ENCODE measurements at regions not wholly inside any gene's neighbourhood (a gene's known extent, or its start where the extent isn't known, plus 50 kb on each side); places are given as distances from the start of the nearest gene placed in this dataset.

DNA sequence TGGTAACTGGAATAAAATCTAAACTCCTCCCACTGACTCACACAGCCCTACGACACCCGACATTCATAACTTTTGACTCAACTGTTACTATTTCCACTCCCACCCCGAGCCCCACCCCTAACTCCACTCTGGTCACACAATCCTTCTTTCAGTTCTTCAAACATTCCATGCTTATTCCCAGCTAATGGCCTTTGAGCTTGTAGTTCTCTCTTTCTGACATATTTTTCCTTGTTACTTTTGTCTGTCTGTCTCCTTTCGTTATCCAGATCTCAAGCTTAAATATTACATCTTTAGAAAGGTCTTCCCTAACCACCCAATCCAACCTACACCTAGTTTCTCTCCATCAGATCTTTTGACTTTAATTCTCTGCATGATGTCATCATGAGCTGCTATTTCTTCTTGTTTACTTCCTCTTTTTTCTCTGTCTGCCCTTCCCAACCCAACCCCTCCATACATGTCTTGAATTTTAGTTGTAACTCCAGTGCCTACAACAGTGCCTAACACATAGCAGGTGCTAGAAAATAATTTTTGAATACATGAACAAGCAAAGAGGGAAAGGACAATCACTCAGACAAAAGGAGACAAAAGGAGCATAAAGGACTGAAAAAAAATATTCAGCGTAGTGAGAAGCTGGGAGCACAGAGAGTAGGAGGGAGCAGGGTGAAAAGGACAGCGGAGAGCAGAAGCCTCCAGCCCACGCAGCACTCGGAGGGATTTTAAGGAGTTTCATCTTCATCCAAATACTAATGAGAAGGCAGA is 65.2 kb upstream of the SMIM36 start:
- no peak for TF ChIP-seq CTCF (IDR thresholded peaks at IDR 0.05)
- peak in 1 of 2 donors; percentile 56 for DNase-seq
- Histone ChIP-seq H3K27ac (peak overlapping the region; percentile 14 to 57), H3K9me3 (no peaks in the 10 kb centered on the region), H3K36me3 (no peaks in the 10 kb centered on the region), H3K4me3 (peak overlapping the region; percentile 12 to 28), H3K27me3 (no peaks in the 10 kb centered on the region), H3K4me1 (peaks cover 0 to 9% (median 0%) of the 10 kb centered on the region in 4 donors)
- intact Hi-C loops (cut with DNase I; ENCODE audit: low total_unique reads), result no loop called here

- no peaks in the 10 kb centered on the region for H3K36me3 ChIP-seq
- no peaks in the 10 kb centered on the region for H3K9me3 ChIP-seq
- H3K27me3 ChIP-seq, result no peaks in the 10 kb centered on the region
- peaks cover 0 to 9% (median 0%) of the 10 kb centered on the region in 4 donors for H3K4me1 ChIP-seq
- no peak overlapping the region for H3K27ac ChIP-seq
- TF ChIP-seq CTCF (IDR thresholded peaks at IDR 0.05), result no peak
- DNase-seq, result no peak
- intact Hi-C loops (cut with DNase I; ENCODE audit: low total_unique reads), result no loop called here
- H3K4me3 ChIP-seq, result no peak overlapping the region
Measured at GRCh38 chr17:55575058-55575636, 63.9 kb upstream of the SMIM36 start.

DNA sequence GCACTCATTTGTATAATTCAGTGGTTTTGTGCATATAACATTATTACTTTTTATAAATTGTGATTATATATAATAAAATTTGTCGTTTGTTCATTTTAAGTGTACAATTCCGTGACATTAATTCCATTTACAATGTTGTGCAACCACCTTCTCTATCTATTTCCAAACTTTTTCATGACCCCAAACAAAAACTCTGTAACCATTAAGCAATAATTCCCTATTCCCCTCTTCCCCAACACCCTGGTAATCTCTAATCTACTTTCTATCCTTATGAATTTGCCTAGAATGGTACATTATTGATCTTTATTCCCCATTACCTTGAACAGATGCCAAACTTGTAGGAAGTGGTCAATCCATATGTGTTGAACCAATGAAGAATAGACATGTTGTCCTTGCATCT is 61.3 kb upstream of the SMIM36 start:
- Histone ChIP-seq H3K9me3 (no peaks in the 10 kb centered on the region), H3K4me3 (no peak overlapping the region), H3K27me3 (no peaks in the 10 kb centered on the region), H3K36me3 (no peaks in the 10 kb centered on the region), H3K4me1 (peaks cover 0 to 9% (median 0%) of the 10 kb centered on the region in 4 donors), H3K27ac (no peak overlapping the region)
- intact Hi-C loops (cut with DNase I; ENCODE audit: low total_unique reads), result no loop called here
- no peak for DNase-seq
- TF ChIP-seq CTCF (IDR thresholded peaks at IDR 0.05), result no peak

- no peak for TF ChIP-seq CTCF (IDR thresholded peaks at IDR 0.05)
- Histone ChIP-seq H3K27ac (no peak overlapping the region), H3K4me1 (peaks cover 0 to 9% (median 0%) of the 10 kb centered on the region in 4 donors), H3K27me3 (no peaks in the 10 kb centered on the region), H3K36me3 (no peaks in the 10 kb centered on the region), H3K4me3 (no peak overlapping the region), H3K9me3 (no peaks in the 10 kb centered on the region)
- DNase-seq, result no peak
- intact Hi-C loops (cut with DNase I; ENCODE audit: low total_unique reads), result no loop called here
Measured at GRCh38 chr17:55572139-55572538, 60.9 kb upstream of the SMIM36 start.

- H3K36me3 ChIP-seq, result no peaks in the 10 kb centered on the region
- H3K4me1 ChIP-seq, result peaks cover 0 to 3% (median 0%) of the 10 kb centered on the region in 4 donors
- DNase-seq, result no peak
- no peaks in the 10 kb centered on the region for H3K9me3 ChIP-seq
- H3K27ac ChIP-seq, result no peak overlapping the region
- intact Hi-C loops (cut with DNase I; ENCODE audit: low total_unique reads), result no loop called here
- no peak overlapping the region for H3K4me3 ChIP-seq
- no peak for TF ChIP-seq CTCF (IDR thresholded peaks at IDR 0.05)
- H3K27me3 ChIP-seq, result no peaks in the 10 kb centered on the region
Measured at GRCh38 chr17:55571095-55571494, 59.8 kb upstream of the SMIM36 start.
